GM18517 (cell line): ENCODE measurements at regions not wholly inside any gene's neighbourhood (a gene's known extent, or its start where the extent isn't known, plus 50 kb on each side); places are given as distances from the start of the nearest gene placed in this dataset.
A peak's percentile ranks its signal among the peaks of the same experiment; 100 is the strongest.

Experiments used
- ATAC-seq: cut with Tn5 transposase; IDR thresholded peaks from one replicate; pipeline ENCODE4 v1.9.1; 2021; ENCODE audit warnings: mild to moderate bottlenecking, moderate library complexity; ENCODE audit not compliant: unreplicated experiment

GRCh38 chr6:28585335-28585734, 59.7 kb downstream of the GPX5 start:
- ATAC-seq, result no peak

- no peak for ATAC-seq
Observed at GRCh38 chr6:28586324-28586723, 60.6 kb downstream of the GPX5 start.

- peak; percentile 61 for ATAC-seq
Observed at GRCh38 chr6:28586962-28587745, 61.5 kb downstream of the GPX5 start.

- ATAC-seq, result no peak
Observed at GRCh38 chr6:28587746-28588075, 62.0 kb downstream of the GPX5 start.

- no peak for ATAC-seq
Observed at GRCh38 chr6:28588666-28589065, 63.0 kb downstream of the GPX5 start.

GRCh38 chr6:28589234-28589956, 63.7 kb downstream of the GPX5 start:
- peak; percentile 51 for ATAC-seq

- no peak for ATAC-seq
Observed at GRCh38 chr6:28589957-28590349, 64.3 kb downstream of the GPX5 start.

GRCh38 chr6:28597217-28597835, 71.6 kb downstream of the GPX5 start:
- ATAC-seq, result no peak

- ATAC-seq, result no peak
Observed at GRCh38 chr6:28597924-28598722, 72.4 kb downstream of the GPX5 start.

- ATAC-seq, result no peak
Observed at GRCh38 chr6:28598757-28599686, 73.3 kb downstream of the GPX5 start.

GRCh38 chr6:28600245-28600644, 74.6 kb downstream of the GPX5 start:
- no peak for ATAC-seq

- ATAC-seq, result no peak
Observed at GRCh38 chr6:28603891-28604290, 78.2 kb downstream of the GPX5 start.

GRCh38 chr6:28606424-28607391, 81.0 kb downstream of the GPX5 start:
- ATAC-seq, result no peak

- ATAC-seq, result no peak
Observed at GRCh38 chr6:28607990-28608389, 82.3 kb downstream of the GPX5 start.

GRCh38 chr6:28609672-28610071, 84.0 kb downstream of the GPX5 start:
- ATAC-seq, result no peak

- no peak for ATAC-seq
Observed at GRCh38 chr6:28615616-28615954, 89.9 kb downstream of the GPX5 start.

GRCh38 chr6:28615955-28616747, 90.5 kb downstream of the GPX5 start:
- ATAC-seq, result no peak

- ATAC-seq, result no peak
Observed at GRCh38 chr6:28618898-28619555, 93.3 kb downstream of the GPX5 start.
